Ishikawa (cell line): ENCODE measurements at regions not wholly inside any gene's neighbourhood (a gene's known extent, or its start where the extent isn't known, plus 50 kb on each side); places are given as distances from the start of the nearest gene placed in this dataset.

Source experiments
- CEBPB ChIP-seq: IDR thresholded peaks from 2 replicates; pipeline ENCODE4 v1.6.1; 2012
- CREB1 ChIP-seq: IDR thresholded peaks from 2 replicates; pipeline ENCODE4 v1.6.1; 2012; ENCODE audit warnings: low read depth
- EGR1 ChIP-seq: IDR thresholded peaks from 2 replicates; pipeline ENCODE4 v1.6.1; 2012
- EP300 ChIP-seq: IDR thresholded peaks from 2 replicates; pipeline ENCODE4 v1.6.1; 2012; ENCODE audit warnings: borderline replicate concordance
- FOXM1 ChIP-seq: IDR thresholded peaks from 2 replicates; pipeline ENCODE4 v1.6.1; 2012; ENCODE audit warnings: low read depth, borderline replicate concordance
- NFIC ChIP-seq: IDR thresholded peaks from 2 replicates; pipeline ENCODE4 v1.6.1; 2012
- RAD21 ChIP-seq: IDR thresholded peaks from 2 replicates; pipeline ENCODE4 v1.6.1; 2012; ENCODE audit warnings: low read depth
- TAF1 ChIP-seq: IDR thresholded peaks from 2 replicates; pipeline ENCODE4 v1.6.1; 2012; ENCODE audit warnings: low read depth, mild to moderate bottlenecking
- TCF12 ChIP-seq: IDR thresholded peaks from 2 replicates; pipeline ENCODE4 v1.6.1; 2012; ENCODE audit warnings: low read depth
- TEAD4 ChIP-seq: IDR thresholded peaks from 2 replicates; pipeline ENCODE4 v1.6.1; 2012
- YY1 ChIP-seq: IDR thresholded peaks from 2 replicates; pipeline ENCODE4 v1.6.1; 2012; ENCODE audit warnings: low read depth
- ZBTB7A ChIP-seq: IDR thresholded peaks from 2 replicates; pipeline ENCODE4 v1.6.1; 2012; ENCODE audit warnings: low read depth
- TF ChIP-seq, protein P1 (sequence below): IDR thresholded peaks from 2 replicates; pipeline ENCODE4 v1.6.1; 2012
- TF ChIP-seq, protein P2 (sequence below): IDR thresholded peaks from 2 replicates; pipeline ENCODE4 v1.6.1; 2012; ENCODE audit warnings: low read depth, mild to moderate bottlenecking
- TF ChIP-seq, protein P3 (sequence below): IDR thresholded peaks from 2 replicates; pipeline ENCODE4 v1.6.1; 2012

DNA sequence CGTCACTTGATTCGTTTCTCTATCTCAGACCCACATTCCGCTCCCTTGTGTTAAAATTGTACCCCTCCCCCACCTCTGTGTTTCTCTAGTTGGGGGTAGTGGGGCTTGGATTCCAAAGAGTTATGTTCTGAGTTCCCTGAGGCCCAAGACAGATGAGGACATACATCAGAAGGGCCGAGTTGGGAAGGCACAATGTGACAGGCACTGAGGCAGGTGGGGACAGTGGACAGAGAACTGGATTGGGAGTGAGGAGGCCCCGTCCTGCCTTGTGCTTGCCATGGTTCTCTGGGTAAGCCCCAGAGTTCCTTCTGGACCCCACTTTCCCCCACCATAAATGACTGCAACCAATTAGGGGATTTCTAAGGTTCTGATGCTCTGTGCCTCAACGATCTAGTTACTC, 80.5 kb upstream of the ETV3 start:
- TF ChIP-seq, protein P1, sequence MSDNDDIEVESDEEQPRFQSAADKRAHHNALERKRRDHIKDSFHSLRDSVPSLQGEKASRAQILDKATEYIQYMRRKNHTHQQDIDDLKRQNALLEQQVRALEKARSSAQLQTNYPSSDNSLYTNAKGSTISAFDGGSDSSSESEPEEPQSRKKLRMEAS = no peak
- TF ChIP-seq YY1 (no peak), ZBTB7A (no peak), TAF1 (no peak), NFIC (no peak), RAD21 (no peak), CEBPB (no peak), EGR1 (no peak), TEAD4 (no peak), EP300 (no peak), CREB1 (no peak), TCF12 (no peak)
- TF ChIP-seq, protein P2, sequence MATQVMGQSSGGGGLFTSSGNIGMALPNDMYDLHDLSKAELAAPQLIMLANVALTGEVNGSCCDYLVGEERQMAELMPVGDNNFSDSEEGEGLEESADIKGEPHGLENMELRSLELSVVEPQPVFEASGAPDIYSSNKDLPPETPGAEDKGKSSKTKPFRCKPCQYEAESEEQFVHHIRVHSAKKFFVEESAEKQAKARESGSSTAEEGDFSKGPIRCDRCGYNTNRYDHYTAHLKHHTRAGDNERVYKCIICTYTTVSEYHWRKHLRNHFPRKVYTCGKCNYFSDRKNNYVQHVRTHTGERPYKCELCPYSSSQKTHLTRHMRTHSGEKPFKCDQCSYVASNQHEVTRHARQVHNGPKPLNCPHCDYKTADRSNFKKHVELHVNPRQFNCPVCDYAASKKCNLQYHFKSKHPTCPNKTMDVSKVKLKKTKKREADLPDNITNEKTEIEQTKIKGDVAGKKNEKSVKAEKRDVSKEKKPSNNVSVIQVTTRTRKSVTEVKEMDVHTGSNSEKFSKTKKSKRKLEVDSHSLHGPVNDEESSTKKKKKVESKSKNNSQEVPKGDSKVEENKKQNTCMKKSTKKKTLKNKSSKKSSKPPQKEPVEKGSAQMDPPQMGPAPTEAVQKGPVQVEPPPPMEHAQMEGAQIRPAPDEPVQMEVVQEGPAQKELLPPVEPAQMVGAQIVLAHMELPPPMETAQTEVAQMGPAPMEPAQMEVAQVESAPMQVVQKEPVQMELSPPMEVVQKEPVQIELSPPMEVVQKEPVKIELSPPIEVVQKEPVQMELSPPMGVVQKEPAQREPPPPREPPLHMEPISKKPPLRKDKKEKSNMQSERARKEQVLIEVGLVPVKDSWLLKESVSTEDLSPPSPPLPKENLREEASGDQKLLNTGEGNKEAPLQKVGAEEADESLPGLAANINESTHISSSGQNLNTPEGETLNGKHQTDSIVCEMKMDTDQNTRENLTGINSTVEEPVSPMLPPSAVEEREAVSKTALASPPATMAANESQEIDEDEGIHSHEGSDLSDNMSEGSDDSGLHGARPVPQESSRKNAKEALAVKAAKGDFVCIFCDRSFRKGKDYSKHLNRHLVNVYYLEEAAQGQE = no peak

DNA sequence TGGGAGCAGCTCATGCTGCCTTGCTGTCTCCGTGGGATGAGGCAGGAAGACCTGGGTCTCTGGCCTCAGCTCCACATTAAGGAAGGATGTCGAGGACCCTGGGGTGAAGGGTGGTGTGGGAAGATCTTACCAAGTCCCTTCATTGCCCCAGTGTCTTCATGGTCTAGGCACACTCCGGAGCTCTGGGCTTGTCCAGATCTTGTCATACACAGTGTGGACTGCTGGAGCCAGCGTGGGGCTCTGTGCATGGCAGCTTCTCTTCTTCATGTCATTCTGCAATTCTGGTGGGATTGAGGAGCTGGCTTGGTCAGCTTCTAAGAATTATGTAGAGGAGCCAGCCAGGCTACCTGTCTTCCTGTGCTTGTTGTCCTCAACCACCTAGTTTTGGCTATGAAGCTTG, 79.3 kb upstream of the ETV3 start:
- TF ChIP-seq TEAD4 (no peak), EP300 (no peak), TCF12 (no peak)
- TF ChIP-seq, protein P1 = no peak
- TF ChIP-seq, protein P3, sequence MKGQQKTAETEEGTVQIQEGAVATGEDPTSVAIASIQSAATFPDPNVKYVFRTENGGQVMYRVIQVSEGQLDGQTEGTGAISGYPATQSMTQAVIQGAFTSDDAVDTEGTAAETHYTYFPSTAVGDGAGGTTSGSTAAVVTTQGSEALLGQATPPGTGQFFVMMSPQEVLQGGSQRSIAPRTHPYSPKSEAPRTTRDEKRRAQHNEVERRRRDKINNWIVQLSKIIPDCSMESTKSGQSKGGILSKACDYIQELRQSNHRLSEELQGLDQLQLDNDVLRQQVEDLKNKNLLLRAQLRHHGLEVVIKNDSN = no peak

DNA sequence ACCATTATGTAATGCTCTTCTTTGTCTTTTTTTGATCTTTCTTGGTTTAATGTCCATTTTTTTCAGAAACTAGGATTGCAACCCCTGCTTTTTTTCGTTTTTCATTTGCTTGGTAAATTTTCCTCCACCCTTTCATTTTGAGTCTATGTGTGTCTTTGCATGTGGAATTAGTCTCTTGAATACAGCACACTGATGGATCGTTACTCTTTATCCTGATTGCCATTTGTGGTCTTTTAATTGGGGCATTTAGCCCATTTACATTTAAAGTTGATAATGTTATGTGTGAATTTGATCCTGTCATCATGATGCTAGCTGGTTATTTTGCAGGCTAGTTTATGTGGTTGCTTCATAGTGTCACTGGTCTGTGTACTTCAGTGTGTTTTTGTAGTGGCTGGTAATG, 75.6 kb upstream of the ETV3 start:
- no peak for TF ChIP-seq YY1
- TF ChIP-seq EGR1 = no peak
- no peak for TF ChIP-seq NFIC
- TF ChIP-seq, protein P2 = no peak
- TF ChIP-seq CEBPB = no peak
- no peak for TF ChIP-seq FOXM1
- TF ChIP-seq RAD21 = no peak
- no peak for TF ChIP-seq TAF1

DNA sequence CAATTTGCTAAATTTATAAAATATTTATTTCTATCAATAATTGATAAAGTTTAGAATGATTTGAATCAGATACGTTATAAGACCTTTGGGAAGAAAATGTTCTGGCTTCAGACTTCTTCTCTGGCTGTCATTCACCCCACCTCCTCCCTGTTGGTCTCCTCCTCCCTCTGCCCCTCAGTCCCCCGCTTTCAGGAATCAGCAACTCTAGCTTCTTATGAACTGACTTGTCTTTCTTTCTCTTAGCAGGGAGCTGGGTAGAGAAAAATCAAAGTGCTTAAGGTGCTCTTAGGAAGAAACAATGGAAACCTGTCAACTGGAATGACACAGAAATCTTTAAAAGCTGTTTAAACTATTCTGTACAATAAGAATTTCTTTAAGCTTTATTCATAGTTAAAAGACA, 71.3 kb upstream of the ETV3 start:
- TF ChIP-seq YY1 (no peak), ZBTB7A (no peak), RAD21 (no peak)
- TF ChIP-seq, protein P2 = no peak

DNA sequence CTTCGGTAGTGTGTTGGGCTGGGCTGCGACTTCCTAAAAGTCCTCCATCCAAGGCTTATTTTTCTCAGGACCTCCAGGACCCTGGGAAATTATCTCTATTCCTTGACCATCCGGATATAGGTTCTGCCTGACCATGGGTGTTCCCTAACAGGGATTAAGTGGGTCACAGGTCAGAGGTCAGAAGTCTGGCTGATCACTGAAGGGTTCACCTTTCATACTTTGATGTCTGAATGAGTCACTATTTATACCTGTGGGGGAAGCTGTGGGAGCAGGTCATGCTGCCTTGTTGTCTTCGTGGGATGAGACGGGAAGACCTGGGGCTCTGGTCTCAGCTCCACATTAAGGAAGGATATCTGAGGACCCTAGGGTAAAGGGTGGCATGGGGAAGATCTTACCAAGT, 65.0 kb upstream of the ETV3 start:
- TF ChIP-seq FOXM1 = no peak
- no peak for TF ChIP-seq RAD21
- TF ChIP-seq YY1 = no peak

DNA sequence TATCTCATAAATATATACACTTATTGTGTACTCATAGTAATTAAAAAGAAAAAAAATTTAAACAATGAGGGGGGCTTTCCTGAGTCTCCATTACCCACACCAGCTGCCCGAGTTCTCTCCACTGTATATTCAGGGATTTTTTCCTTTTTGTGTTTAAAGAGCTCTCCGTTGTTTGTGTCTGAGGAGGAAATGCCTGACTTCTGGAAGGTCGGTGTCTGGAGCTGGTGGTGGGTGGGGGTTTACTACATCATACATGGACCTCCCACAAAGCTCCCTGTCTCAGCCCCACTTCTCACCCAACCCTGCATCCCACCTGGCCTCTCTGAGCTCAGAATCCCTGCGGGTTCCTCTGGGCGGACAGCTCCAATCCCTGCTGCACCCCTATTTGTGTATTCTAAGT, 64.1 kb upstream of the ETV3 start:
- TF ChIP-seq, protein P1 = no peak
- TF ChIP-seq YY1 (no peak), EGR1 (no peak), NFIC (no peak), ZBTB7A (no peak), TAF1 (no peak), RAD21 (no peak), CEBPB (no peak), CREB1 (no peak), TCF12 (no peak), FOXM1 (no peak)
- TF ChIP-seq, protein P2 = no peak
- TF ChIP-seq, protein P3 = no peak
